Fibroblast of pulmonary artery (primary cell): ENCODE measurements at regions not wholly inside any gene's neighbourhood (a gene's known extent, or its start where the extent isn't known, plus 50 kb on each side); places are given as distances from the start of the nearest gene placed in this dataset.
"Not testable (repeated sequence)": the region's sequence is repeated elsewhere in the genome, so short reads cannot be mapped to it uniquely, and the experiment has no call there.

Experiments
- DNase-seq: peaks from one replicate; pipeline ENCODE4 v3.0.0-alpha.2; 2010; ENCODE audit warnings: low read depth
- H3K4me3 ChIP-seq: replicated peaks from 2 replicates; pipeline ENCODE4 v1.5.1; 2011; ENCODE audit warnings: low read depth, mild to moderate bottlenecking, control low read depth, low read length, moderate library complexity
- TF ChIP-seq, protein P1 (sequence below): IDR thresholded peaks from 2 replicates; pipeline ENCODE4 v1.5.1; 2011; ENCODE audit warnings: mild to moderate bottlenecking, control low read depth, low read length, inconsistent platforms; ENCODE audit errors: missing control alignments

DNA sequence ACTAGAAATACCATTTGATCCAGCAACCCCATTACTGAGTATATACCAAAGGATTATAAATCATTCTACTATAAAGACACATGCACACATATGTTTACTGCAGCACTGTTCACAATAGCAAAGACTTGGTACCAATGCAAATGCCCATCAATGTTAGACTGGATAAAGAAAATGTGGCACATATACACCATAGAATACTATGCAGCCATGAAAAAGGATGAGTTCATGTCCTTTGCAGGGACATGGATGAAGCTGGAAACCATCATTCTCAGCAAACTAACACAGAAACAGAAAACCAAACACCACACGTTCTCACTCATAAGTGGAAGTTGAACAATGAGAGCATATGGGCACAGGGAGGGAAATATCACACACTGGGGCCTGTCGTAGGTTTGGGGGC lies 106.0 kb downstream of the SPATA18 start:
- not testable (repeated sequence) for H3K4me3 ChIP-seq, DNase-seq

DNA sequence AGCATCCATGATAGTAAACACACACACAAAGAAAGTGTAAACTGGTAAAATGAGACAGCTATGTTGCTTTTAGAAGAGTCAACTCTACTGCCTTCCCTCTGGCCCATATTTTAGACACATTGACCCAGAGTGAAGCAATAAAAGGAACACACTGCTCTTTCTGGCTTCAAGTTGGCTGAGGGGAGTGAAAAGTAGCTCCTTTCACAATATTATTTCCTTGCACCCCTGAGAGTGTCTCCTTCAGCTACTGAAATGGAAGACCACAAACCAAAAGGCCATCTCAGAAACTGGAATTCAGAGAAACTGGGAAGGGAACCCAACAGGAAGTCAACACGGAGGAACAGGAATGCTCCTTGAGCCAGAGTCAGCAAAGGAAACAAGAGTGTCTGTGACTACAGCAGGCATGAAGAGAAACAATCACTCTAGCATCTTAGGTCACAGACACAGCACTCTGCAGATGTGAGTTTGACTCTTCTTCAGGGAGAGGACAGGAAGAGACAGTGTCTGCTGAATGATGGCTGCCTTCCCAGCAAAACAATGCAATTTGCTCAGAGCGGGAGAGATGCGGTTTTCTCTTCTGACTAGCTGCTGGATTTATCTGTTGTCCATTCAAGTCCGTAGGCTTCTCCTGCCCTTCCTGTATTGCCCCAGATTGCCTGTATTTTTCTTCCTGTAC lies 106.7 kb downstream of the SPATA18 start:
- TF ChIP-seq, protein P1, sequence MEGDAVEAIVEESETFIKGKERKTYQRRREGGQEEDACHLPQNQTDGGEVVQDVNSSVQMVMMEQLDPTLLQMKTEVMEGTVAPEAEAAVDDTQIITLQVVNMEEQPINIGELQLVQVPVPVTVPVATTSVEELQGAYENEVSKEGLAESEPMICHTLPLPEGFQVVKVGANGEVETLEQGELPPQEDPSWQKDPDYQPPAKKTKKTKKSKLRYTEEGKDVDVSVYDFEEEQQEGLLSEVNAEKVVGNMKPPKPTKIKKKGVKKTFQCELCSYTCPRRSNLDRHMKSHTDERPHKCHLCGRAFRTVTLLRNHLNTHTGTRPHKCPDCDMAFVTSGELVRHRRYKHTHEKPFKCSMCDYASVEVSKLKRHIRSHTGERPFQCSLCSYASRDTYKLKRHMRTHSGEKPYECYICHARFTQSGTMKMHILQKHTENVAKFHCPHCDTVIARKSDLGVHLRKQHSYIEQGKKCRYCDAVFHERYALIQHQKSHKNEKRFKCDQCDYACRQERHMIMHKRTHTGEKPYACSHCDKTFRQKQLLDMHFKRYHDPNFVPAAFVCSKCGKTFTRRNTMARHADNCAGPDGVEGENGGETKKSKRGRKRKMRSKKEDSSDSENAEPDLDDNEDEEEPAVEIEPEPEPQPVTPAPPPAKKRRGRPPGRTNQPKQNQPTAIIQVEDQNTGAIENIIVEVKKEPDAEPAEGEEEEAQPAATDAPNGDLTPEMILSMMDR = no peak
- no peak overlapping the region for H3K4me3 ChIP-seq
- DNase-seq = peak; percentile 6

DNA sequence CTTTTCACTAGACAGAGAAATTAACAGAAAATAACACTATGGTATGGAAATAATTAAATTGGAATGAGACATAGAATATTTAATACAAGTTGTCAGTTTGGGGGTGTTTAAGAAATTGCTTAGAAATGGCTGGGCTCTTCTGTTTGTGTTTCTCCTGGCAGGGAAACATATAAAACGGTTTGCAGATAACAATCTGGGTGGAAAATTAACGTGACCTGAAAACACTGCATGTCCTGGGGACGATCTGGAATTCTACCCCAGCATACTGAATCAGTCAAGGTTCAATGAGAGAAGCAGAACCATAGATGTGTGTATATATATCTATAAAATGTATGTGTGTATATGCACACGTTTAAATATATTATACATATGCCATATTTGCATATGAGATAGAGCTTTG lies 109.8 kb downstream of the SPATA18 start:
- TF ChIP-seq, protein P1 = no peak
- no peak for DNase-seq
- H3K4me3 ChIP-seq = no peak overlapping the region

DNA sequence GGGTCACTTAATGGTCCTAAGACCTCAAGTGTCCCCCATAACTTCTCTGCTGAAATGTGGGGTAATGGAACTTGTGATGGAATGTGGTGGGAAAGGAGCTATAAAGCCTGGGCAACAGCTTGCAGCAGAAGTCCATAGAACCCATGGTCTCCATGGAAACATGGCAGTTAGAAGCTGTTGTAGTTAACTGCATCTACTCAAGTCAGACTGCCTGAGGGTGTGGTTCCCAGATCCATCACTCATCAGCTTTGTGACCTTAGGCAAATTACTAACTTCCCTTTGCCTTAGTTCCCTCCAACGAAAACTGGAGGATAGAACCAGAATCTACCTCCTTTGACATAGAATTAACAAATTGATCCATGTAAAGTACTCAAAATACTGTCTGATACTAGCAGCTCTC lies 113.0 kb downstream of the SPATA18 start:
- TF ChIP-seq, protein P1 = no peak
- DNase-seq = no peak
- no peak overlapping the region for H3K4me3 ChIP-seq

DNA sequence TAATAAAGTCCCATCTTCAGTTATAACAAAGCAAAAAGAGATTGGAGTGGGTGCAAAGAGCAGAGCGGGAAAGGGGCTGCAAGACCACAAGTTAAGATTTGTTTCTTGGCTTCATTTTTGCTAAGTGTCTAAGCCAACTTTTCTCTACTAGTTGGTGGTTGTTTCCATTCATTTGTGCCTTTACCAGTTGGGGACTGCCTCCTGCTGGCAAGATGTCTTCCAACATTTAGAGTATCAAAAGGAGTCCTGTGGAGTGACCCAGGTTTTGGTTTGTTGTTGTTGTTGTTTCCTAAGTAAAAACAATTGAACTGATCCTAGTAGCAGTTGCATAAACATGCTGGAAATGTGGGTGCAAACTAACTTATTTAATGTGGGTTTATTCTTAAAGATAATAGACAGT lies 121.1 kb downstream of the SPATA18 start:
- H3K4me3 ChIP-seq = no peak overlapping the region
- peak; percentile 23 for DNase-seq
- TF ChIP-seq, protein P1 = peak; percentile 37

DNA sequence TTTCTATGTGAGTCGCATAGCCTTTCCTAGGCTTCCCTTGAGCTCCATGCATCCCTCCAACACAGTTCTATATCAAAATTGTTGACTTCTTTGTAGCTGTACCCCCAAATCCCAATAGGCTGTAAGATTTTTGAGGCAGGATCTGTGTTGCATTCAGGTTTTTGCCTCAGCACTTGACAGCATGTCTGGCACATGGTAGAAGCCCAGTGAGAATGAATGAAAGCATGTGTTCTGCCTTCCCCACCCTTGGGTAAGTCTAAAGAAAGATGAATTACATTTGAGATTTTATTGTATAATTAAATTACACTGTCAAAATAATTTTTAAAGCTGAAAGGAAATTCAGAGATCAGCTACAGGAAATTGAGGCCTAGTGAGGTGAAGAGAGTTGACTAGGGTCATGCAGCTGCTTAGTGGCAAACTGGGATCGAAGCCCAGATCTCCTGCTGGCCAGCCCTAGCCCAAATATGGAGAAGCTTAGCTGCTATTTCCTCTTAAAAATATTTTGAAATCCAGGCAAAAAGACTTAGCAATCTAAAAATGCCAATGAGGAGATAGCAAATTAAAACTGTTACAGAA lies 122.5 kb downstream of the SPATA18 start:
- DNase-seq = peak; percentile 35
- TF ChIP-seq, protein P1 = no peak
- H3K4me3 ChIP-seq = no peak overlapping the region

DNA sequence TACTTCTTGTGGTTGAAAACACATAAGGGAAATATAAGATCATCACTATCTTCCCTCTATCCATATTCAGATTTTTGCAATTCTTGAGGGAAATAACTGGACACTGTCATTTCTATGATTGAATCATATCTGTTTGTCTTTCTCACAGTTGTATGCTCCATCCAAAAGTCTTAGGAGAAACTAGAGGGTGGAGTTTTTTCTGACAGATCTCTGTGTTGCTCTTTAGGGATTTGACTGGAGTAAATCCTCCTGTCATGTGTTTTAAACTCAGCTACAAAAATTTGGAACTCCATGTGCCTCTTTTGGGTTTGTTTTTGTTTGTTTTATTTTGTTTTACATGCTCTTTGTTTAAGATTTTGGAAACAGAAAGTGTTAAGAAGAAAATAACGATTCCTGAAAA lies 136.5 kb downstream of the SPATA18 start:
- no peak overlapping the region for H3K4me3 ChIP-seq
- TF ChIP-seq, protein P1 = no peak
- no peak for DNase-seq
